HL-60 (cell line): ENCODE measurements at regions not wholly inside any gene's neighbourhood (a gene's known extent, or its start where the extent isn't known, plus 50 kb on each side); places are given as distances from the start of the nearest gene placed in this dataset.
A peak's percentile ranks its signal among the peaks of the same experiment; 100 is the strongest.

Experiments used
- DNase-seq, 2 experiments: peaks; one replicate each; pipeline ENCODE4 v3.0.0-alpha.2; 2010 to 2020; ENCODE audit warnings: low read depth in 1 of 2, low spot score in 1 of 2
- H3K27ac ChIP-seq: fragments of 250-450 bp; sonication (Bioruptor Pico); replicated peaks from 2 replicates; pipeline ENCODE4 v1.5.1; 2020; ENCODE audit warnings: mild to moderate bottlenecking, moderate library complexity
- H3K27me3 ChIP-seq: fragments of 250-450 bp; sonication (Bioruptor Pico); 2 replicates; pipeline ENCODE4 v1.5.1; 2021; ENCODE audit warnings: mild to moderate bottlenecking, moderate library complexity; ENCODE audit not compliant: insufficient read depth, poor library complexity, severe bottlenecking
- H3K4me3 ChIP-seq: replicated peaks from 2 replicates; pipeline ENCODE4 v1.5.1; 2011; ENCODE audit warnings: mild to moderate bottlenecking, control low read depth, low read length; ENCODE audit not compliant: insufficient read depth
- CTCF ChIP-seq: IDR thresholded peaks from one replicate; pipeline ENCODE4 v1.5.1; 2011; ENCODE audit warnings: low read length, control low read depth, inconsistent platforms; ENCODE audit not compliant: insufficient read depth
- GABPA ChIP-seq: IDR thresholded peaks from 2 replicates; pipeline ENCODE4 v1.6.1; 2012; ENCODE audit warnings: low read depth
- POLR2AphosphoS5 ChIP-seq: IDR thresholded peaks from 2 replicates; pipeline ENCODE4 v1.6.1; 2012; ENCODE audit warnings: low read depth
- REST ChIP-seq: IDR thresholded peaks from 2 replicates; pipeline ENCODE4 v1.6.1; 2012; ENCODE audit warnings: low read depth; ENCODE audit not compliant: insufficient replicate concordance
- SPI1 ChIP-seq: IDR thresholded peaks from 2 replicates; pipeline ENCODE4 v1.6.1; 2012; ENCODE audit warnings: low read depth, mild to moderate bottlenecking, borderline replicate concordance

GRCh38 chr17:77869665-77870132, 88.8 kb upstream of the TNRC6C start:
- H3K27ac ChIP-seq, result peak overlapping the region; percentile 5
- DNase-seq, result peak; percentile 77 to 84

GRCh38 chr17:77872199-77872598, 86.3 kb upstream of the TNRC6C start:
- no peak for TF ChIP-seq CTCF
- no peak for TF ChIP-seq GABPA
- TF ChIP-seq REST, result no peak
- no peak for TF ChIP-seq POLR2AphosphoS5
- TF ChIP-seq SPI1, result no peak

More at GRCh38 chr17:77869665-77870132, 88.8 kb upstream of the TNRC6C start:
- Histone ChIP-seq H3K27me3 (no peaks in the 10 kb centered on the region), H3K4me3 (no peak overlapping the region)
- TF ChIP-seq POLR2AphosphoS5 (no peak), GABPA (no peak), SPI1 (peak; percentile 34; the same call in 1 of the 2 replicates)

GRCh38 chr17:77872714-77873499, 85.6 kb upstream of the TNRC6C start:
- H3K27me3 ChIP-seq, result no peaks in the 10 kb centered on the region
- no peak for TF ChIP-seq POLR2AphosphoS5
- no peak for TF ChIP-seq REST
- no peak for TF ChIP-seq GABPA
- no peak for TF ChIP-seq CTCF
- no peak for TF ChIP-seq SPI1
- H3K4me3 ChIP-seq, result no peak overlapping the region
- DNase-seq, result no peak
- no peak overlapping the region for H3K27ac ChIP-seq

More at GRCh38 chr17:77872199-77872598, 86.3 kb upstream of the TNRC6C start:
- Histone ChIP-seq H3K4me3 (no peak overlapping the region), H3K27me3 (no peaks in the 10 kb centered on the region), H3K27ac (no peak overlapping the region; the same call in 1 of the 2 replicates)
- DNase-seq, result no peak

- Histone ChIP-seq H3K27ac (no peak overlapping the region), H3K4me3 (no peak overlapping the region), H3K27me3 (no peaks in the 10 kb centered on the region)
- TF ChIP-seq SPI1 (no peak), REST (no peak), GABPA (no peak), POLR2AphosphoS5 (no peak), CTCF (no peak)
- no peak for DNase-seq
These were observed 84.8 kb upstream of the TNRC6C start for GRCh38 chr17:77873500-77874302.
